Caco-2 (cell line): ENCODE measurements at regions not wholly inside any gene's neighbourhood (a gene's known extent, or its start where the extent isn't known, plus 50 kb on each side); places are given as distances from the start of the nearest gene placed in this dataset.

Source experiments
- BruUV-seq: library from RNA; stranded (reverse); fragments of 400-500 nt; replicated peaks from 2 replicates; lab custom pipeline; 2021; lab: Mats Ljungman, UMichigan
- CTCF ChIA-PET: fragments of 300-600 bp; sonication (Branson Sonifier 250); formaldehyde crosslinking; loops from one replicate; lab custom pipeline; 2022; ENCODE audit warnings: antibody characterized with exemption; lab: Charles Lee
- POLR2A ChIA-PET: fragments of 300-600 bp; sonication (Branson Sonifier 250); formaldehyde crosslinking; loops from one replicate; lab custom pipeline; 2022; ENCODE audit warnings: antibody characterized with exemption; lab: Charles Lee
- DNase-seq, 2 experiments: peaks; one replicate each; pipeline versions ENCODE4 v3.0.0 to v3.0.0-alpha.2; 2020 to 2022
- H3K27me3 ChIP-seq: replicated peaks from 2 replicates; pipeline ENCODE4 v1.6.0; 2011; ENCODE audit warnings: low read length; ENCODE audit not compliant: control insufficient read depth, insufficient read depth
- H3K36me3 ChIP-seq: 2 replicates; pipeline ENCODE4 v1.5.1; 2011; ENCODE audit warnings: low read length; ENCODE audit not compliant: control insufficient read depth, insufficient read depth
- H3K4me1 ChIP-seq: fragments of 250-450 bp; sonication (Bioruptor Pico); 2 replicates; pipeline ENCODE4 v1.5.1; 2020; ENCODE audit warnings: mild to moderate bottlenecking
- H3K4me3 ChIP-seq: 2 replicates; pipeline ENCODE4 v1.5.1; 2011; ENCODE audit warnings: low read depth, mild to moderate bottlenecking, control low read depth, low read length
- H3K9me3 ChIP-seq: fragments of 250-450 bp; sonication (Bioruptor Pico); 2 replicates; pipeline ENCODE4 v1.5.1; 2020; ENCODE audit warnings: mild to moderate bottlenecking, moderate library complexity
- H3K27ac Mint-ChIP-seq: one replicate; pipeline ENCODE4 v1.8.0; 2022; ENCODE audit warnings: mixed read lengths; ENCODE audit not compliant: unreplicated experiment
- H3K27me3 Mint-ChIP-seq: one replicate; pipeline ENCODE4 v1.8.0; 2022; ENCODE audit warnings: mixed read lengths; ENCODE audit not compliant: insufficient read depth, unreplicated experiment
- H3K36me3 Mint-ChIP-seq: one replicate; pipeline ENCODE4 v1.8.0; 2022; ENCODE audit warnings: mild to moderate bottlenecking, mixed read lengths; ENCODE audit not compliant: insufficient read depth, unreplicated experiment
- H3K4me1 Mint-ChIP-seq: one replicate; pipeline ENCODE4 v1.8.0; 2022; ENCODE audit warnings: low read depth, mixed read lengths; ENCODE audit not compliant: unreplicated experiment
- H3K4me3 Mint-ChIP-seq: one replicate; pipeline ENCODE4 v1.8.0; 2022; ENCODE audit warnings: mild to moderate bottlenecking, moderate library complexity, mixed read lengths; ENCODE audit not compliant: unreplicated experiment
- H3K9me3 Mint-ChIP-seq: one replicate; pipeline ENCODE4 v1.8.0; 2022; ENCODE audit warnings: mixed read lengths; ENCODE audit not compliant: unreplicated experiment
- intact Hi-C: fragments of 100-400 bp; cut with micrococcal nuclease; formaldehyde crosslinking; loops from one replicate; pipeline ENCODE4 v1.10.0; 2022; ENCODE audit not compliant: unreplicated experiment
- TF ChIP-seq, protein P1 (sequence below), 2 experiments: fragments of 200-600 bp in 1 of 2; IDR thresholded peaks; 1 replicate in 1 of 2; 2 replicates in 1 of 2; pipeline versions ENCODE4 v1.5.1 to v1.8.0; 2011 to 2022; ENCODE audit warnings: antibody characterized with exemption in 1 of 2, control low read depth in 1 of 2, inconsistent platforms in 1 of 2, low read depth in 1 of 2, low read length in 1 of 2, mild to moderate bottlenecking in 1 of 2, moderate library complexity in 1 of 2; ENCODE audit not compliant: insufficient read depth in 1 of 2, severe bottlenecking in 1 of 2, unreplicated experiment in 1 of 2

DNA sequence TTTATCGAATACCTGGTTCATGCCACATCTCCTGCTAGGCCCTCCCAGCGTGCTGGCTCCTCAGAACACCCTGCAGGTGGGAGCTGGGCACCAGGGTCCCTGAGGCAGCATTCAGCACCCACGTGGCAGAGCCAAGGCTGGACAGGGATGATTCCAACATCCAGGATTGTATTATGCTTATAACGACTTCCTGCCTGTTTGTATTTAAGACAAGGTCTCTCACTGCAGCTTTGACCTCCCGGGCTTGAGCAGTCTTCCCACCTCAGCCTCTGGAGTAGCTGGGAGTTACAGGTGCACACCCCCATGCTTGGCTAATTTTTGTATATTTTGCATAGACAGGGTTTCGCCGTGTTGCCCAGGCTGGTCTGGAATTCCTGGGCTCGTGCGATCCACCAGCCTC is 64.7 kb upstream of the WNT7B start:
- Mint-ChIP-seq H3K9me3 (no peaks in the 10 kb centered on the region), H3K4me3 (no peak overlapping the region), H3K27ac (no peak overlapping the region), H3K4me1 (no peaks in the 10 kb centered on the region), H3K36me3 (no peaks in the 10 kb centered on the region), H3K27me3 (no peaks in the 10 kb centered on the region)
- no peaks in the 10 kb centered on the region for H3K9me3 ChIP-seq
- BruUV-seq: no TSS peak
- intact Hi-C loops: no loop called here
- ChIA-PET POLR2A (no interaction called here), CTCF (no interaction called here)
- peaks cover 5% of the 10 kb centered on the region; the same call in 1 of the 2 replicates for H3K4me1 ChIP-seq
- H3K4me3 ChIP-seq: no peak overlapping the region
- no peak for DNase-seq
- H3K27me3 ChIP-seq: no peaks in the 10 kb centered on the region
- TF ChIP-seq, protein P1, sequence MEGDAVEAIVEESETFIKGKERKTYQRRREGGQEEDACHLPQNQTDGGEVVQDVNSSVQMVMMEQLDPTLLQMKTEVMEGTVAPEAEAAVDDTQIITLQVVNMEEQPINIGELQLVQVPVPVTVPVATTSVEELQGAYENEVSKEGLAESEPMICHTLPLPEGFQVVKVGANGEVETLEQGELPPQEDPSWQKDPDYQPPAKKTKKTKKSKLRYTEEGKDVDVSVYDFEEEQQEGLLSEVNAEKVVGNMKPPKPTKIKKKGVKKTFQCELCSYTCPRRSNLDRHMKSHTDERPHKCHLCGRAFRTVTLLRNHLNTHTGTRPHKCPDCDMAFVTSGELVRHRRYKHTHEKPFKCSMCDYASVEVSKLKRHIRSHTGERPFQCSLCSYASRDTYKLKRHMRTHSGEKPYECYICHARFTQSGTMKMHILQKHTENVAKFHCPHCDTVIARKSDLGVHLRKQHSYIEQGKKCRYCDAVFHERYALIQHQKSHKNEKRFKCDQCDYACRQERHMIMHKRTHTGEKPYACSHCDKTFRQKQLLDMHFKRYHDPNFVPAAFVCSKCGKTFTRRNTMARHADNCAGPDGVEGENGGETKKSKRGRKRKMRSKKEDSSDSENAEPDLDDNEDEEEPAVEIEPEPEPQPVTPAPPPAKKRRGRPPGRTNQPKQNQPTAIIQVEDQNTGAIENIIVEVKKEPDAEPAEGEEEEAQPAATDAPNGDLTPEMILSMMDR (IDR thresholded peaks at IDR 0.05; ENCODE audit: insufficient read depth in 1 of 2, low read depth in 1 of 2, low read length in 1 of 2, severe bottlenecking in 1 of 2, unreplicated experiment in 1 of 2): no peak
- H3K36me3 ChIP-seq: no peaks in the 10 kb centered on the region

DNA sequence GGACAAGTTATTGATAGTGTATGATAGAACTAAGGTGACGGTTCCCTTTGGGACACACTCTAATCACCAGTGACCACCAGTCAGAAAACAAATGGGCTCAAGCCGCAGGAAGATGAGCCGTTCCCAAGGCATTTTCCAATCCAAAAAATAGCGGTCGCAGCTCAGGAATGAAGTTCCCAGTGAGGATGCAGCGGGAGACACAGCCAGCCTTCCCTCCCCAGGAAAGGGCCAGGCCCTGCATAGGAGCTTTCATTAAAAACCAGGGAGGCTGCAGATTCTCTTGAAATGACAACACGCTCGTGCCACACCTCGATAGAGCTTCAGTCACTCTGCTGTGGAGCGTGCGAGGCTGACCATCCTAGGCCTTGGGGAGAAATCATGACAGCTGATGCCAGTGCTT is 65.8 kb upstream of the WNT7B start:
- H3K9me3 Mint-ChIP-seq: no peaks in the 10 kb centered on the region
- BruUV-seq: no TSS peak
- intact Hi-C loops: no loop called here
- ChIA-PET CTCF (no interaction called here), POLR2A (no interaction called here)
- H3K27ac Mint-ChIP-seq: no peak overlapping the region
- no peak overlapping the region for H3K4me3 Mint-ChIP-seq
- H3K4me1 Mint-ChIP-seq: no peaks in the 10 kb centered on the region
- Histone ChIP-seq H3K4me1 (no peaks in the 10 kb centered on the region), H3K9me3 (no peaks in the 10 kb centered on the region), H3K4me3 (no peak overlapping the region), H3K27me3 (no peaks in the 10 kb centered on the region; the same call in 1 of the 2 replicates), H3K36me3 (no peaks in the 10 kb centered on the region)
- H3K36me3 Mint-ChIP-seq: no peaks in the 10 kb centered on the region
- H3K27me3 Mint-ChIP-seq: no peaks in the 10 kb centered on the region
- DNase-seq: no peak
- TF ChIP-seq, protein P1 (IDR thresholded peaks at IDR 0.05; ENCODE audit: insufficient read depth in 1 of 2, low read depth in 1 of 2, low read length in 1 of 2, severe bottlenecking in 1 of 2, unreplicated experiment in 1 of 2): no peak

DNA sequence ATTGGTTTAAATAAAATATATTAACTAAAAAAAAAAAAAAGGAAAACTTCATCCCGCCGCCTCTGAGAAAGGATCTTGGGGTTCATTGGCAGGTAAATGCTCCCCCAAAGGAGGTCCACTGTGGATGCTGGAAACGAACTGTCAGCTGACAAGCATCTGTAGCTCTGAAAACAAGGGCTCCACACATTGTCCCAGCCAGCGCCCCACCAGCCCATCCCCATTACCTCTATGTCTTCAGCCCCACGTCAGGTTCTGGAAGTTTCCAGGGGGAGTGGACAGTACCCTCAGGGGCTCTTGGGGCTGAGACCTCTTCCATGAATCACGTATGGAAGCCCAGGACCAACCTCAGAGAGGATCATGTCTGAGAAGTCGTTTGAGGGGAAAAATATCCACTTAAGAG is 66.4 kb upstream of the WNT7B start:
- CTCF ChIA-PET: interaction anchor here (1.8 kb wide), 1 partner anchor 37 kb away, joined by 8 read pairs; no protein-coding TSS in a partner anchor
- TF ChIP-seq, protein P1 (IDR thresholded peaks at IDR 0.05; ENCODE audit: insufficient read depth in 1 of 2, low read depth in 1 of 2, low read length in 1 of 2, severe bottlenecking in 1 of 2, unreplicated experiment in 1 of 2): no peak
- Histone ChIP-seq H3K9me3 (no peaks in the 10 kb centered on the region), H3K36me3 (no peaks in the 10 kb centered on the region), H3K4me3 (no peak overlapping the region), H3K27me3 (no peaks in the 10 kb centered on the region; the same call in 1 of the 2 replicates), H3K4me1 (no peaks in the 10 kb centered on the region)
- POLR2A ChIA-PET: no interaction called here
- Mint-ChIP-seq H3K27ac (no peak overlapping the region), H3K36me3 (no peaks in the 10 kb centered on the region), H3K9me3 (no peaks in the 10 kb centered on the region), H3K4me1 (no peaks in the 10 kb centered on the region), H3K4me3 (no peak overlapping the region), H3K27me3 (no peaks in the 10 kb centered on the region)
- no TSS peak for BruUV-seq
- intact Hi-C loops: no loop called here
- no peak for DNase-seq
